ENCODE measurements at regions not wholly inside any gene's neighbourhood (a gene's known extent, or its start where the extent isn't known, plus 50 kb on each side); places are given as distances from the start of the nearest gene placed in this dataset.

- no peak for TF ChIP-seq CTCF (IDR thresholded peaks at IDR 0.05; ENCODE audit: unreplicated experiment in 3 of 3)
- peaks cover 6% of the 10 kb centered on the region for H3K9me3 Mint-ChIP-seq
- no peak overlapping the region for H3K4me3 Mint-ChIP-seq
- H3K4me1 Mint-ChIP-seq, result no peaks in the 10 kb centered on the region
- H3K36me3 Mint-ChIP-seq (ENCODE audit: low read depth), result no peaks in the 10 kb centered on the region
- H3K27ac Mint-ChIP-seq, result peak overlapping the region in 1 of 3 experiments; percentile 69
- H3K27me3 Mint-ChIP-seq (ENCODE audit: low read depth), result no peaks in the 10 kb centered on the region
Measured at GRCh38 chr4:126298271-126298670, 983.5 kb downstream of the FAT4 start.

GRCh38 chr4:126306152-126306869, 991.6 kb downstream of the FAT4 start:
- Mint-ChIP-seq H3K4me3 (no peak overlapping the region), H3K27ac (no peak overlapping the region), H3K27me3 (ENCODE audit: low read depth) (no peaks in the 10 kb centered on the region)

GRCh38 chr4:126318376-126318775, 1003.6 kb downstream of the FAT4 start:
- Mint-ChIP-seq H3K27ac (no peak overlapping the region), H3K4me1 (no peaks in the 10 kb centered on the region), H3K9me3 (no peaks in the 10 kb centered on the region), H3K36me3 (ENCODE audit: low read depth) (no peaks in the 10 kb centered on the region), H3K4me3 (no peak overlapping the region), H3K27me3 (ENCODE audit: low read depth) (no peaks in the 10 kb centered on the region)
- TF ChIP-seq CTCF (IDR thresholded peaks at IDR 0.05; ENCODE audit: unreplicated experiment in 3 of 3), result no peak

More at GRCh38 chr4:126306152-126306869, 991.6 kb downstream of the FAT4 start:
- H3K36me3 Mint-ChIP-seq (ENCODE audit: low read depth), result no peaks in the 10 kb centered on the region
- TF ChIP-seq CTCF (IDR thresholded peaks at IDR 0.05; ENCODE audit: unreplicated experiment in 3 of 3), result no peak
- peaks cover 3% of the 10 kb centered on the region for H3K9me3 Mint-ChIP-seq
- H3K4me1 Mint-ChIP-seq, result no peaks in the 10 kb centered on the region

- Mint-ChIP-seq H3K27ac (no peak overlapping the region), H3K36me3 (ENCODE audit: low read depth) (no peaks in the 10 kb centered on the region)
- no peak for TF ChIP-seq CTCF (IDR thresholded peaks at IDR 0.05; ENCODE audit: unreplicated experiment in 3 of 3)
Measured at GRCh38 chr4:126328914-126329313, 1014.2 kb downstream of the FAT4 start.

GRCh38 chr4:126338548-126338947, 1023.8 kb downstream of the FAT4 start:
- Mint-ChIP-seq H3K27me3 (ENCODE audit: low read depth) (no peaks in the 10 kb centered on the region), H3K27ac (no peak overlapping the region), H3K9me3 (no peaks in the 10 kb centered on the region), H3K4me1 (no peaks in the 10 kb centered on the region), H3K4me3 (no peak overlapping the region), H3K36me3 (ENCODE audit: low read depth) (no peaks in the 10 kb centered on the region)
- TF ChIP-seq CTCF (IDR thresholded peaks at IDR 0.05; ENCODE audit: unreplicated experiment in 3 of 3), result no peak

More at GRCh38 chr4:126328914-126329313, 1014.2 kb downstream of the FAT4 start:
- no peaks in the 10 kb centered on the region for H3K27me3 Mint-ChIP-seq (ENCODE audit: low read depth)
- H3K4me3 Mint-ChIP-seq, result no peak overlapping the region
- no peaks in the 10 kb centered on the region for H3K4me1 Mint-ChIP-seq
- no peaks in the 10 kb centered on the region for H3K9me3 Mint-ChIP-seq

- Mint-ChIP-seq H3K4me3 (no peak overlapping the region), H3K9me3 (no peaks in the 10 kb centered on the region), H3K4me1 (no peaks in the 10 kb centered on the region), H3K27ac (no peak overlapping the region), H3K27me3 (ENCODE audit: low read depth) (no peaks in the 10 kb centered on the region), H3K36me3 (ENCODE audit: low read depth) (no peaks in the 10 kb centered on the region)
- TF ChIP-seq CTCF (IDR thresholded peaks at IDR 0.05; ENCODE audit: unreplicated experiment in 3 of 3), result no peak
Measured at GRCh38 chr4:126341927-126342326, 1027.2 kb downstream of the FAT4 start.

Data from nephron (organoid).